ENCODE measurements at regions not wholly inside any gene's neighbourhood (a gene's known extent, or its start where the extent isn't known, plus 50 kb on each side); places are given as distances from the start of the nearest gene placed in this dataset.
A peak's percentile ranks its signal among the peaks of the same experiment; 100 is the strongest.

DNA sequence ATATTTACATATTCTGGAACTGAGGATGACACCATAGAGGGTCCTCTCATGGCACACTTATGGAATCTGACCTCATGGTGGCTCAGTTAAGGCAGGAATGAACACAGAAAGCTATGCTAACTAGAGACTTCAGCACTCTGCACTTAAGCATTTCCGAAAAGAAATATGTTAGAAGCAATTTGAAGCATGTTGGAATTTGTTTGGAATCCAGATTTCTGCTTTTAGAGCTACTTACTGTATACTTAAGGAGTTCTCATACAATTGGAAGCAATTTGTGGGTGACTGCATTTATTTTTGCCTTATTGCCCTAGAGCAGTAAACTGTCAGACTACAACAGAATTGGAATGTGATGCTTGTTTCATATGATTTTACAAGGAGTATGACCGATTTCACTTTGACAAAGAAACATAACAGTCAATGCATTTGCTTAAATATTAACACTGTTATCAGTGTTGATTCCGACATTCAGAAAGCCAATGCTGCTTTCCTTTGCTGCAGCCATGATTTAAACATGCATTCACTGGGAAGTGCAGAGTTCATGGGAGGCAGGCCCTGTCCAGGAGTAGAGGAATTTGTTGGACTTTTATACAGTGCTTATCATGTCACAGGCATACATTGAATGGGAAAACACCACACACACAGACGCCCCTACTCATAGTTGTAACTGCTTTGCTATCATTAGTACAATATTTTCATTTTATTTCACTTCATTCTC is 244.4 kb downstream of the SAMD5 start:
- Histone ChIP-seq H3K27ac (ENCODE audit: insufficient read depth, low read length) (peak overlapping the region; percentile 60; the same call in 1 of the 2 replicates), H4K20me1 (ENCODE audit: insufficient read depth, low read length) (no peaks in the 10 kb centered on the region), H3K23ac (ENCODE audit: low read depth, low read length) (0 out of 2 replicates have a peak overlapping the region, but pooled peaks have one; percentile 3), H3K14ac (replicated peaks; ENCODE audit: low read depth, low read length) (no peak overlapping the region), H2BK15ac (ENCODE audit: low read depth, low read length) (no peak overlapping the region), H4K91ac (ENCODE audit: insufficient read depth, low read depth, low read length) (no peak overlapping the region), H2AK9ac (replicated peaks; ENCODE audit: low read depth, low read length, poor library complexity) (no peak overlapping the region), H3K56ac (ENCODE audit: extremely low read depth, insufficient read depth, low read length) (no peak overlapping the region), H4K8ac (ENCODE audit: low read depth in 2 of 2, low read length in 2 of 2) (no peak overlapping the region), H2AFZ (replicated peaks; ENCODE audit: low read length, poor library complexity) (no peak overlapping the region), H3K36me3 (ENCODE audit: control insufficient read depth, insufficient read depth, low read length) (no peaks in the 10 kb centered on the region), H3K4me2 (ENCODE audit: low read depth, low read length) (peak overlapping the region; percentile 59), H2BK120ac (ENCODE audit: low read depth, low read length) (no peak overlapping the region), H3K9me3 (ENCODE audit: control insufficient read depth, insufficient read depth, low read length) (no peaks in the 10 kb centered on the region), H3K4me1 (ENCODE audit: control insufficient read depth, insufficient read depth, low read length) (no peaks in the 10 kb centered on the region), H2BK20ac (ENCODE audit: low read depth, low read length) (no peak overlapping the region), H4K5ac (ENCODE audit: low read depth, low read length) (no peak overlapping the region), H3K79me1 (ENCODE audit: low read depth in 1 of 2, low read length in 2 of 2) (no peaks in the 10 kb centered on the region), H3K9ac (ENCODE audit: low read depth, low read length) (no peak overlapping the region), H2BK5ac (ENCODE audit: low read depth, low read length, poor library complexity, severe bottlenecking) (no peak overlapping the region), H3K27me3 (ENCODE audit: control insufficient read depth, insufficient read depth, low read length) (no peaks in the 10 kb centered on the region), H2AK5ac (ENCODE audit: low read depth, low read length) (no peak overlapping the region), H3K9me1 (ENCODE audit: insufficient read depth, low read length) (no peaks in the 10 kb centered on the region), H3K4me3 (ENCODE audit: insufficient read depth, low read depth, low read length) (no peak overlapping the region), H3K4ac (ENCODE audit: low read depth, low read length) (no peak overlapping the region), H3K18ac (ENCODE audit: low read depth, low read length) (no peak overlapping the region)
- no TSS peak for BruUV-seq (replicated peaks)
- intact Hi-C loops (cut with micrococcal nuclease), result loop anchor here (5.0 to 10.0 kb wide), 2 partner anchors 246 to 412 kb away; partner anchors contain the start of gene SAMD5
- CTCF ChIA-PET, result no interaction called here
- dilution Hi-C loops (cut with HindIII; ENCODE audit: low sequenced_read_pairs, unreplicated experiment), result no loop called here
- peak; percentile 94 for ATAC-seq (ENCODE audit: low read depth)
- DNase-seq, result peak; percentile 9
- POLR2A ChIA-PET (ENCODE audit: unreplicated experiment), result no interaction called here
- no peak for TF ChIP-seq POLR2A (IDR thresholded peaks at IDR 0.05; ENCODE audit: low read depth, low read length)
- no peak for TF ChIP-seq SMC3 (IDR thresholded peaks at IDR 0.05; ENCODE audit: low read depth, low read length)
- no peak for TF ChIP-seq FOS (IDR thresholded peaks at IDR 0.05; ENCODE audit: low read depth, low read length)
- no peak for TF ChIP-seq CHD1 (IDR thresholded peaks at IDR 0.05; ENCODE audit: low read depth, low read length)
- no peak for TF ChIP-seq CEBPB (IDR thresholded peaks at IDR 0.05; ENCODE audit: low read depth, low read length)
- TF ChIP-seq BHLHE40 (IDR thresholded peaks at IDR 0.05; ENCODE audit: low read depth, low read length), result no peak
- TF ChIP-seq MAZ (IDR thresholded peaks at IDR 0.05; ENCODE audit: borderline replicate concordance, low read depth, low read length), result no peak
- no peak for TF ChIP-seq RCOR1 (IDR thresholded peaks at IDR 0.05; ENCODE audit: insufficient replicate concordance, low read length)
- TF ChIP-seq RAD21 (IDR thresholded peaks at IDR 0.05; ENCODE audit: low read length), result no peak
- no peak for TF ChIP-seq NFE2L2 (IDR thresholded peaks at IDR 0.05; ENCODE audit: low read depth, low read length)
- TF ChIP-seq, protein P1, sequence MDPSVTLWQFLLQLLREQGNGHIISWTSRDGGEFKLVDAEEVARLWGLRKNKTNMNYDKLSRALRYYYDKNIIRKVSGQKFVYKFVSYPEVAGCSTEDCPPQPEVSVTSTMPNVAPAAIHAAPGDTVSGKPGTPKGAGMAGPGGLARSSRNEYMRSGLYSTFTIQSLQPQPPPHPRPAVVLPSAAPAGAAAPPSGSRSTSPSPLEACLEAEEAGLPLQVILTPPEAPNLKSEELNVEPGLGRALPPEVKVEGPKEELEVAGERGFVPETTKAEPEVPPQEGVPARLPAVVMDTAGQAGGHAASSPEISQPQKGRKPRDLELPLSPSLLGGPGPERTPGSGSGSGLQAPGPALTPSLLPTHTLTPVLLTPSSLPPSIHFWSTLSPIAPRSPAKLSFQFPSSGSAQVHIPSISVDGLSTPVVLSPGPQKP (IDR thresholded peaks at IDR 0.05; ENCODE audit: borderline replicate concordance, low read depth, low read length), result no peak
- no peak for TF ChIP-seq MXI1 (IDR thresholded peaks at IDR 0.05; ENCODE audit: borderline replicate concordance, low read depth, low read length)
- TF ChIP-seq RFX5 (IDR thresholded peaks at IDR 0.05; ENCODE audit: low read depth, low read length), result no peak
- TF ChIP-seq, protein P2, sequence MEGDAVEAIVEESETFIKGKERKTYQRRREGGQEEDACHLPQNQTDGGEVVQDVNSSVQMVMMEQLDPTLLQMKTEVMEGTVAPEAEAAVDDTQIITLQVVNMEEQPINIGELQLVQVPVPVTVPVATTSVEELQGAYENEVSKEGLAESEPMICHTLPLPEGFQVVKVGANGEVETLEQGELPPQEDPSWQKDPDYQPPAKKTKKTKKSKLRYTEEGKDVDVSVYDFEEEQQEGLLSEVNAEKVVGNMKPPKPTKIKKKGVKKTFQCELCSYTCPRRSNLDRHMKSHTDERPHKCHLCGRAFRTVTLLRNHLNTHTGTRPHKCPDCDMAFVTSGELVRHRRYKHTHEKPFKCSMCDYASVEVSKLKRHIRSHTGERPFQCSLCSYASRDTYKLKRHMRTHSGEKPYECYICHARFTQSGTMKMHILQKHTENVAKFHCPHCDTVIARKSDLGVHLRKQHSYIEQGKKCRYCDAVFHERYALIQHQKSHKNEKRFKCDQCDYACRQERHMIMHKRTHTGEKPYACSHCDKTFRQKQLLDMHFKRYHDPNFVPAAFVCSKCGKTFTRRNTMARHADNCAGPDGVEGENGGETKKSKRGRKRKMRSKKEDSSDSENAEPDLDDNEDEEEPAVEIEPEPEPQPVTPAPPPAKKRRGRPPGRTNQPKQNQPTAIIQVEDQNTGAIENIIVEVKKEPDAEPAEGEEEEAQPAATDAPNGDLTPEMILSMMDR (conservative IDR thresholded peaks at IDR 0.05; ENCODE audit: low read depth, low read length), result no peak
- TF ChIP-seq, protein P3, sequence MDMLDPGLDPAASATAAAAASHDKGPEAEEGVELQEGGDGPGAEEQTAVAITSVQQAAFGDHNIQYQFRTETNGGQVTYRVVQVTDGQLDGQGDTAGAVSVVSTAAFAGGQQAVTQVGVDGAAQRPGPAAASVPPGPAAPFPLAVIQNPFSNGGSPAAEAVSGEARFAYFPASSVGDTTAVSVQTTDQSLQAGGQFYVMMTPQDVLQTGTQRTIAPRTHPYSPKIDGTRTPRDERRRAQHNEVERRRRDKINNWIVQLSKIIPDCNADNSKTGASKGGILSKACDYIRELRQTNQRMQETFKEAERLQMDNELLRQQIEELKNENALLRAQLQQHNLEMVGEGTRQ (IDR thresholded peaks at IDR 0.05; ENCODE audit: low read depth, low read length), result no peak
- TF ChIP-seq MAFK (IDR thresholded peaks at IDR 0.05; ENCODE audit: low read depth, low read length), result no peak
- no CpG with 5 or more reads among the region's 4 CpGs for WGBS, 2 experiments (ENCODE audit: extremely low coverage in 2 of 2, insufficient read length in 1 of 2)
- in situ Hi-C loops (cut with MboI; ENCODE audit: low sequenced_read_pairs), result no loop called here

Measured in IMR-90 (cell line).